ENCODE measurements at regions not wholly inside any gene's neighbourhood (a gene's known extent, or its start where the extent isn't known, plus 50 kb on each side); places are given as distances from the start of the nearest gene placed in this dataset.

DNA sequence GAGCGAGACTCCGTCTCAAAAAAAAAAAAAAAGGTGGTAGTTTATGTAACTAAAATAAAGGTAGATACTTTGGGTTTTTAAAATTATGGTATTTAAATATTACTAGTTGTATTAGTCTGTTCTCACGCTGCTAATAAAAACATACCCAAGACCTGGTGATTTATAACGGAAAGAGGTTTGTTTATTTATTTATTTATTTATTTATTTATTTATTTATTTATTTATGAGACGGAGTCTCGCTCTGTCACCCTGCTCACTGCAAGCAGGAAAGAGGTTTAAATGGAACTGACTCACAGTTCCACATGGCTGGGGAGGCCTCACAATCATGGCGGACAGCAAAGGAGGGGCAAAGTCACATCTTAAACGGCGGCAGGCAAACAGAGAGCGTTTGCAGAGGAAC, 196.0 kb downstream of the CALCRL start:
- TF ChIP-seq ZBTB8A (IDR thresholded peaks at IDR 0.05; ENCODE audit: partially characterized antibody), result no peak
- TF ChIP-seq, protein P1, sequence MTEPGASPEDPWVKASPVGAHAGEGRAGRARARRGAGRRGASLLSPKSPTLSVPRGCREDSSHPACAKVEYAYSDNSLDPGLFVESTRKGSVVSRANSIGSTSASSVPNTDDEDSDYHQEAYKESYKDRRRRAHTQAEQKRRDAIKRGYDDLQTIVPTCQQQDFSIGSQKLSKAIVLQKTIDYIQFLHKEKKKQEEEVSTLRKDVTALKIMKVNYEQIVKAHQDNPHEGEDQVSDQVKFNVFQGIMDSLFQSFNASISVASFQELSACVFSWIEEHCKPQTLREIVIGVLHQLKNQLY (CRISPR knock-in tag; conservative IDR thresholded peaks at IDR 0.05), result no peak
- TF ChIP-seq CTCF (IDR thresholded peaks at IDR 0.05 in 2 of 3, conservative IDR thresholded peaks at IDR 0.05 in 1 of 3; ENCODE audit: insufficient read depth in 2 of 3, low read depth in 1 of 3, low read length in 3 of 3), result no peak
- TF ChIP-seq ZNF699 (CRISPR knock-in tag; IDR thresholded peaks at IDR 0.05; ENCODE audit: insufficient replicate concordance), result no peak
- TF ChIP-seq CBFB (CRISPR knock-in tag; IDR thresholded peaks at IDR 0.05), result no peak
- no peak for TF ChIP-seq RAD21 (CRISPR knock-in tag; conservative IDR thresholded peaks at IDR 0.05 in 1 of 2, IDR thresholded peaks at IDR 0.05 in 1 of 2)
- no peak for TF ChIP-seq SMAD1 (IDR thresholded peaks at IDR 0.05; ENCODE audit: low read depth, low read length, partially characterized antibody)
- TF ChIP-seq EHMT2 (IDR thresholded peaks at IDR 0.05), result no peak
- no peak for TF ChIP-seq TSHZ1 (CRISPR knock-in tag; IDR thresholded peaks at IDR 0.05)
- TF ChIP-seq POLR2A (conservative IDR thresholded peaks at IDR 0.05), result no peak
- TF ChIP-seq, protein P2, sequence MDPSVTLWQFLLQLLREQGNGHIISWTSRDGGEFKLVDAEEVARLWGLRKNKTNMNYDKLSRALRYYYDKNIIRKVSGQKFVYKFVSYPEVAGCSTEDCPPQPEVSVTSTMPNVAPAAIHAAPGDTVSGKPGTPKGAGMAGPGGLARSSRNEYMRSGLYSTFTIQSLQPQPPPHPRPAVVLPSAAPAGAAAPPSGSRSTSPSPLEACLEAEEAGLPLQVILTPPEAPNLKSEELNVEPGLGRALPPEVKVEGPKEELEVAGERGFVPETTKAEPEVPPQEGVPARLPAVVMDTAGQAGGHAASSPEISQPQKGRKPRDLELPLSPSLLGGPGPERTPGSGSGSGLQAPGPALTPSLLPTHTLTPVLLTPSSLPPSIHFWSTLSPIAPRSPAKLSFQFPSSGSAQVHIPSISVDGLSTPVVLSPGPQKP (CRISPR knock-in tag; IDR thresholded peaks at IDR 0.05), result no peak
- TF ChIP-seq MYNN (IDR thresholded peaks at IDR 0.05), result no peak
- TF ChIP-seq MYNN (CRISPR knock-in tag; IDR thresholded peaks at IDR 0.05), result no peak
- TF ChIP-seq EZH2 (IDR thresholded peaks at IDR 0.05; ENCODE audit: borderline replicate concordance, low read depth, low read length), result no peak
- TF ChIP-seq SRSF7 (optimal IDR thresholded peaks at IDR 0.05; ENCODE audit: low read depth, low read length), result no peak

All from K562 (cell line).